ENCODE measurements at regions not wholly inside any gene's neighbourhood (a gene's known extent, or its start where the extent isn't known, plus 50 kb on each side); places are given as distances from the start of the nearest gene placed in this dataset.

GRCh38 chr10:62919776-62920175 is 103.6 kb upstream of the EGR2 start:
- no peak overlapping the region for H3K9ac ChIP-seq (ENCODE audit: low read depth, low read length)
- no peak overlapping the region for H3K14ac ChIP-seq (replicated peaks; ENCODE audit: low read depth, low read length)
- no peak overlapping the region for H3K4ac ChIP-seq (ENCODE audit: low read depth, low read length)
- H2AFZ ChIP-seq (replicated peaks; ENCODE audit: low read length, poor library complexity), result no peak overlapping the region
- H3K23ac ChIP-seq (ENCODE audit: low read depth, low read length), result no peak overlapping the region
- no TSS peak for BruUV-seq (replicated peaks)
- H2BK20ac ChIP-seq (ENCODE audit: low read depth, low read length), result no peak overlapping the region
- H3K27ac ChIP-seq (ENCODE audit: insufficient read depth, low read length), result no peak overlapping the region
- WGBS, 2 experiments (ENCODE audit: extremely low coverage in 2 of 2, insufficient read length in 1 of 2), result 90% methylated on average over 2 of the region's 3 CpGs; no CpG with 5 or more reads in 1 of the 2 experiments
- no peak overlapping the region for H2BK5ac ChIP-seq (ENCODE audit: low read depth, low read length, poor library complexity, severe bottlenecking)
- POLR2A ChIA-PET (ENCODE audit: unreplicated experiment), result no interaction called here
- H4K20me1 ChIP-seq (ENCODE audit: insufficient read depth, low read length), result no peaks in the 10 kb centered on the region
- H4K91ac ChIP-seq (ENCODE audit: insufficient read depth, low read depth, low read length), result no peak overlapping the region
- H3K9me1 ChIP-seq (ENCODE audit: insufficient read depth, low read length), result no peaks in the 10 kb centered on the region
- H4K8ac ChIP-seq (ENCODE audit: low read depth in 2 of 2, low read length in 2 of 2), result no peak overlapping the region
- H3K27me3 ChIP-seq (ENCODE audit: control insufficient read depth, insufficient read depth, low read length), result no peaks in the 10 kb centered on the region; the same call in 1 of the 2 replicates
- no peak overlapping the region for H2AK9ac ChIP-seq (replicated peaks; ENCODE audit: low read depth, low read length, poor library complexity)
- CTCF ChIA-PET, result interaction anchor here (1.2 kb wide), 1 partner anchor 282 kb away, joined by 3 read pairs; no protein-coding TSS in a partner anchor
- no peak overlapping the region for H3K4me2 ChIP-seq (ENCODE audit: low read depth, low read length)
- no peak for DNase-seq
- no peaks in the 10 kb centered on the region for H3K4me1 ChIP-seq (ENCODE audit: control insufficient read depth, insufficient read depth, low read length)
- H3K9me3 ChIP-seq (ENCODE audit: control insufficient read depth, insufficient read depth, low read length), result no peaks in the 10 kb centered on the region
- no peak overlapping the region for H3K56ac ChIP-seq (ENCODE audit: extremely low read depth, insufficient read depth, low read length)
- H2BK120ac ChIP-seq (ENCODE audit: low read depth, low read length), result no peak overlapping the region
- intact Hi-C loops (cut with micrococcal nuclease), result no loop called here
- H3K18ac ChIP-seq (ENCODE audit: low read depth, low read length), result no peak overlapping the region
- TF ChIP-seq POLR2A (IDR thresholded peaks at IDR 0.05; ENCODE audit: low read depth, low read length) (no peak), NFE2L2 (IDR thresholded peaks at IDR 0.05; ENCODE audit: low read depth, low read length) (no peak), SMC3 (IDR thresholded peaks at IDR 0.05; ENCODE audit: low read depth, low read length) (no peak), ELK1 (IDR thresholded peaks at IDR 0.05; ENCODE audit: borderline replicate concordance, low read depth, low read length) (no peak), RFX5 (IDR thresholded peaks at IDR 0.05; ENCODE audit: low read depth, low read length) (no peak), MAFK (IDR thresholded peaks at IDR 0.05; ENCODE audit: low read depth, low read length) (no peak), MXI1 (IDR thresholded peaks at IDR 0.05; ENCODE audit: borderline replicate concordance, low read depth, low read length) (no peak), CHD1 (IDR thresholded peaks at IDR 0.05; ENCODE audit: low read depth, low read length) (no peak), RCOR1 (IDR thresholded peaks at IDR 0.05; ENCODE audit: insufficient replicate concordance, low read length) (no peak)
- TF ChIP-seq, protein P1, sequence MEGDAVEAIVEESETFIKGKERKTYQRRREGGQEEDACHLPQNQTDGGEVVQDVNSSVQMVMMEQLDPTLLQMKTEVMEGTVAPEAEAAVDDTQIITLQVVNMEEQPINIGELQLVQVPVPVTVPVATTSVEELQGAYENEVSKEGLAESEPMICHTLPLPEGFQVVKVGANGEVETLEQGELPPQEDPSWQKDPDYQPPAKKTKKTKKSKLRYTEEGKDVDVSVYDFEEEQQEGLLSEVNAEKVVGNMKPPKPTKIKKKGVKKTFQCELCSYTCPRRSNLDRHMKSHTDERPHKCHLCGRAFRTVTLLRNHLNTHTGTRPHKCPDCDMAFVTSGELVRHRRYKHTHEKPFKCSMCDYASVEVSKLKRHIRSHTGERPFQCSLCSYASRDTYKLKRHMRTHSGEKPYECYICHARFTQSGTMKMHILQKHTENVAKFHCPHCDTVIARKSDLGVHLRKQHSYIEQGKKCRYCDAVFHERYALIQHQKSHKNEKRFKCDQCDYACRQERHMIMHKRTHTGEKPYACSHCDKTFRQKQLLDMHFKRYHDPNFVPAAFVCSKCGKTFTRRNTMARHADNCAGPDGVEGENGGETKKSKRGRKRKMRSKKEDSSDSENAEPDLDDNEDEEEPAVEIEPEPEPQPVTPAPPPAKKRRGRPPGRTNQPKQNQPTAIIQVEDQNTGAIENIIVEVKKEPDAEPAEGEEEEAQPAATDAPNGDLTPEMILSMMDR (conservative IDR thresholded peaks at IDR 0.05; ENCODE audit: low read depth, low read length), result no peak
- no peak overlapping the region for H2BK15ac ChIP-seq (ENCODE audit: low read depth, low read length)
- H2AK5ac ChIP-seq (ENCODE audit: low read depth, low read length), result no peak overlapping the region
- H3K4me3 ChIP-seq (ENCODE audit: insufficient read depth, low read depth, low read length), result no peak overlapping the region
- in situ Hi-C loops (cut with MboI; ENCODE audit: low sequenced_read_pairs), result no loop called here
- H3K36me3 ChIP-seq (ENCODE audit: control insufficient read depth, insufficient read depth, low read length), result no peaks in the 10 kb centered on the region
- ATAC-seq (ENCODE audit: low read depth), result no peak
- no peak overlapping the region for H4K5ac ChIP-seq (ENCODE audit: low read depth, low read length)
- H3K79me1 ChIP-seq (ENCODE audit: low read depth in 1 of 2, low read length in 2 of 2), result no peaks in the 10 kb centered on the region
- dilution Hi-C loops (cut with HindIII; ENCODE audit: low sequenced_read_pairs, unreplicated experiment), result no loop called here

Measured in IMR-90 (cell line).